ENCODE measurements at regions not wholly inside any gene's neighbourhood (a gene's known extent, or its start where the extent isn't known, plus 50 kb on each side); places are given as distances from the start of the nearest gene placed in this dataset.

DNA sequence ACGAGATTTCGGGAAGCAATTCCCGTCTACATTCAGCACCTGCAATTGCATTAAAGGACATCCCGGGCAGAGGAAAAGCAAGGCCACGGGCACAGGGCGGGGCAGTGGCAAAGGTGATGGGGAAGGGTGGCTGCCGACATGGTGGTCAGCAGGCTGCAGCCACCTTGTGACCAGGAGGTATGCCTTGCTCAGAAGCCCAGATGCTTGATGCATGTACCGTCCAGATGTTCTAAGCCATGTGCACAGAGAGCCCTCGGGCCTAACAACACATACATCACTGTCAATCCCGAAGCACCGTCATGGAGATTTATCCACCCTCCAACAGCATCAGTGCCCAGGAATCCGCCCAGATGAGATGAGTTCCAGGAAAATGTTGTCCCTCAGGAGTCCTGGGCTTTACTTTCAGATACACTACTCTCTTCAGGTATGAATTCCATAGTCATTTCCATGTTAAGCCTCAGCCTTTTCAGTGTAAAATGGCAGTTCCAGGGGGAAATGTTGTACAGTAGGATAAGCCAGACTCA lies 77.8 kb upstream of the FRMD1 start:
- CTCF ChIA-PET, result interaction anchor here (1.4 kb wide), 1 partner anchor 199 kb away, joined by 4 read pairs; no protein-coding TSS in a partner anchor
- no peaks in the 10 kb centered on the region for H3K9me3 Mint-ChIP-seq
- no peak overlapping the region for H3K27ac Mint-ChIP-seq
- H3K4me3 Mint-ChIP-seq, result no peak overlapping the region
- POLR2A ChIA-PET, result interaction anchor here (1.3 kb wide), 1 partner anchor 18 kb away, joined by 4 read pairs; no protein-coding TSS in a partner anchor
- H3K27me3 Mint-ChIP-seq (ENCODE audit: low read depth), result no peaks in the 10 kb centered on the region; the same call in 1 of the 2 replicates
- DNase-seq (ENCODE audit: low spot score) (no peak), ATAC-seq (no peak)
- TF ChIP-seq, protein P1, sequence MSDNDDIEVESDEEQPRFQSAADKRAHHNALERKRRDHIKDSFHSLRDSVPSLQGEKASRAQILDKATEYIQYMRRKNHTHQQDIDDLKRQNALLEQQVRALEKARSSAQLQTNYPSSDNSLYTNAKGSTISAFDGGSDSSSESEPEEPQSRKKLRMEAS (CRISPR knock-in tag; IDR thresholded peaks at IDR 0.05), result no peak
- TF ChIP-seq NFE2L1 (CRISPR knock-in tag; IDR thresholded peaks at IDR 0.05) (no peak), OVOL2 (CRISPR knock-in tag; IDR thresholded peaks at IDR 0.05; ENCODE audit: borderline replicate concordance) (no peak), ZNF232 (CRISPR knock-in tag; IDR thresholded peaks at IDR 0.05) (no peak), RELA (CRISPR knock-in tag; IDR thresholded peaks at IDR 0.05; ENCODE audit: borderline replicate concordance) (no peak)
- TF ChIP-seq, protein P2, sequence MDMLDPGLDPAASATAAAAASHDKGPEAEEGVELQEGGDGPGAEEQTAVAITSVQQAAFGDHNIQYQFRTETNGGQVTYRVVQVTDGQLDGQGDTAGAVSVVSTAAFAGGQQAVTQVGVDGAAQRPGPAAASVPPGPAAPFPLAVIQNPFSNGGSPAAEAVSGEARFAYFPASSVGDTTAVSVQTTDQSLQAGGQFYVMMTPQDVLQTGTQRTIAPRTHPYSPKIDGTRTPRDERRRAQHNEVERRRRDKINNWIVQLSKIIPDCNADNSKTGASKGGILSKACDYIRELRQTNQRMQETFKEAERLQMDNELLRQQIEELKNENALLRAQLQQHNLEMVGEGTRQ (CRISPR knock-in tag; IDR thresholded peaks at IDR 0.05), result no peak
- TF ChIP-seq, protein P3, sequence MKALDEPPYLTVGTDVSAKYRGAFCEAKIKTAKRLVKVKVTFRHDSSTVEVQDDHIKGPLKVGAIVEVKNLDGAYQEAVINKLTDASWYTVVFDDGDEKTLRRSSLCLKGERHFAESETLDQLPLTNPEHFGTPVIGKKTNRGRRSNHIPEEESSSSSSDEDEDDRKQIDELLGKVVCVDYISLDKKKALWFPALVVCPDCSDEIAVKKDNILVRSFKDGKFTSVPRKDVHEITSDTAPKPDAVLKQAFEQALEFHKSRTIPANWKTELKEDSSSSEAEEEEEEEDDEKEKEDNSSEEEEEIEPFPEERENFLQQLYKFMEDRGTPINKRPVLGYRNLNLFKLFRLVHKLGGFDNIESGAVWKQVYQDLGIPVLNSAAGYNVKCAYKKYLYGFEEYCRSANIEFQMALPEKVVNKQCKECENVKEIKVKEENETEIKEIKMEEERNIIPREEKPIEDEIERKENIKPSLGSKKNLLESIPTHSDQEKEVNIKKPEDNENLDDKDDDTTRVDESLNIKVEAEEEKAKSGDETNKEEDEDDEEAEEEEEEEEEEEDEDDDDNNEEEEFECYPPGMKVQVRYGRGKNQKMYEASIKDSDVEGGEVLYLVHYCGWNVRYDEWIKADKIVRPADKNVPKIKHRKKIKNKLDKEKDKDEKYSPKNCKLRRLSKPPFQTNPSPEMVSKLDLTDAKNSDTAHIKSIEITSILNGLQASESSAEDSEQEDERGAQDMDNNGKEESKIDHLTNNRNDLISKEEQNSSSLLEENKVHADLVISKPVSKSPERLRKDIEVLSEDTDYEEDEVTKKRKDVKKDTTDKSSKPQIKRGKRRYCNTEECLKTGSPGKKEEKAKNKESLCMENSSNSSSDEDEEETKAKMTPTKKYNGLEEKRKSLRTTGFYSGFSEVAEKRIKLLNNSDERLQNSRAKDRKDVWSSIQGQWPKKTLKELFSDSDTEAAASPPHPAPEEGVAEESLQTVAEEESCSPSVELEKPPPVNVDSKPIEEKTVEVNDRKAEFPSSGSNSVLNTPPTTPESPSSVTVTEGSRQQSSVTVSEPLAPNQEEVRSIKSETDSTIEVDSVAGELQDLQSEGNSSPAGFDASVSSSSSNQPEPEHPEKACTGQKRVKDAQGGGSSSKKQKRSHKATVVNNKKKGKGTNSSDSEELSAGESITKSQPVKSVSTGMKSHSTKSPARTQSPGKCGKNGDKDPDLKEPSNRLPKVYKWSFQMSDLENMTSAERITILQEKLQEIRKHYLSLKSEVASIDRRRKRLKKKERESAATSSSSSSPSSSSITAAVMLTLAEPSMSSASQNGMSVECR (CRISPR knock-in tag; IDR thresholded peaks at IDR 0.05; ENCODE audit: borderline replicate concordance), result no peak
- TF ChIP-seq, protein P4, sequence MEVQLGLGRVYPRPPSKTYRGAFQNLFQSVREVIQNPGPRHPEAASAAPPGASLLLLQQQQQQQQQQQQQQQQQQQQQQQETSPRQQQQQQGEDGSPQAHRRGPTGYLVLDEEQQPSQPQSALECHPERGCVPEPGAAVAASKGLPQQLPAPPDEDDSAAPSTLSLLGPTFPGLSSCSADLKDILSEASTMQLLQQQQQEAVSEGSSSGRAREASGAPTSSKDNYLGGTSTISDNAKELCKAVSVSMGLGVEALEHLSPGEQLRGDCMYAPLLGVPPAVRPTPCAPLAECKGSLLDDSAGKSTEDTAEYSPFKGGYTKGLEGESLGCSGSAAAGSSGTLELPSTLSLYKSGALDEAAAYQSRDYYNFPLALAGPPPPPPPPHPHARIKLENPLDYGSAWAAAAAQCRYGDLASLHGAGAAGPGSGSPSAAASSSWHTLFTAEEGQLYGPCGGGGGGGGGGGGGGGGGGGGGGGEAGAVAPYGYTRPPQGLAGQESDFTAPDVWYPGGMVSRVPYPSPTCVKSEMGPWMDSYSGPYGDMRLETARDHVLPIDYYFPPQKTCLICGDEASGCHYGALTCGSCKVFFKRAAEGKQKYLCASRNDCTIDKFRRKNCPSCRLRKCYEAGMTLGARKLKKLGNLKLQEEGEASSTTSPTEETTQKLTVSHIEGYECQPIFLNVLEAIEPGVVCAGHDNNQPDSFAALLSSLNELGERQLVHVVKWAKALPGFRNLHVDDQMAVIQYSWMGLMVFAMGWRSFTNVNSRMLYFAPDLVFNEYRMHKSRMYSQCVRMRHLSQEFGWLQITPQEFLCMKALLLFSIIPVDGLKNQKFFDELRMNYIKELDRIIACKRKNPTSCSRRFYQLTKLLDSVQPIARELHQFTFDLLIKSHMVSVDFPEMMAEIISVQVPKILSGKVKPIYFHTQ (CRISPR knock-in tag; IDR thresholded peaks at IDR 0.05), result no peak
- TF ChIP-seq, protein P5, sequence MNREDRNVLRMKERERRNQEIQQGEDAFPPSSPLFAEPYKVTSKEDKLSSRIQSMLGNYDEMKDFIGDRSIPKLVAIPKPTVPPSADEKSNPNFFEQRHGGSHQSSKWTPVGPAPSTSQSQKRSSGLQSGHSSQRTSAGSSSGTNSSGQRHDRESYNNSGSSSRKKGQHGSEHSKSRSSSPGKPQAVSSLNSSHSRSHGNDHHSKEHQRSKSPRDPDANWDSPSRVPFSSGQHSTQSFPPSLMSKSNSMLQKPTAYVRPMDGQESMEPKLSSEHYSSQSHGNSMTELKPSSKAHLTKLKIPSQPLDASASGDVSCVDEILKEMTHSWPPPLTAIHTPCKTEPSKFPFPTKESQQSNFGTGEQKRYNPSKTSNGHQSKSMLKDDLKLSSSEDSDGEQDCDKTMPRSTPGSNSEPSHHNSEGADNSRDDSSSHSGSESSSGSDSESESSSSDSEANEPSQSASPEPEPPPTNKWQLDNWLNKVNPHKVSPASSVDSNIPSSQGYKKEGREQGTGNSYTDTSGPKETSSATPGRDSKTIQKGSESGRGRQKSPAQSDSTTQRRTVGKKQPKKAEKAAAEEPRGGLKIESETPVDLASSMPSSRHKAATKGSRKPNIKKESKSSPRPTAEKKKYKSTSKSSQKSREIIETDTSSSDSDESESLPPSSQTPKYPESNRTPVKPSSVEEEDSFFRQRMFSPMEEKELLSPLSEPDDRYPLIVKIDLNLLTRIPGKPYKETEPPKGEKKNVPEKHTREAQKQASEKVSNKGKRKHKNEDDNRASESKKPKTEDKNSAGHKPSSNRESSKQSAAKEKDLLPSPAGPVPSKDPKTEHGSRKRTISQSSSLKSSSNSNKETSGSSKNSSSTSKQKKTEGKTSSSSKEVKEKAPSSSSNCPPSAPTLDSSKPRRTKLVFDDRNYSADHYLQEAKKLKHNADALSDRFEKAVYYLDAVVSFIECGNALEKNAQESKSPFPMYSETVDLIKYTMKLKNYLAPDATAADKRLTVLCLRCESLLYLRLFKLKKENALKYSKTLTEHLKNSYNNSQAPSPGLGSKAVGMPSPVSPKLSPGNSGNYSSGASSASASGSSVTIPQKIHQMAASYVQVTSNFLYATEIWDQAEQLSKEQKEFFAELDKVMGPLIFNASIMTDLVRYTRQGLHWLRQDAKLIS (CRISPR knock-in tag; IDR thresholded peaks at IDR 0.05; ENCODE audit: borderline replicate concordance), result no peak
- H3K4me1 Mint-ChIP-seq, result peaks cover 36% of the 10 kb centered on the region
- H3K36me3 Mint-ChIP-seq, result no peaks in the 10 kb centered on the region

DNA sequence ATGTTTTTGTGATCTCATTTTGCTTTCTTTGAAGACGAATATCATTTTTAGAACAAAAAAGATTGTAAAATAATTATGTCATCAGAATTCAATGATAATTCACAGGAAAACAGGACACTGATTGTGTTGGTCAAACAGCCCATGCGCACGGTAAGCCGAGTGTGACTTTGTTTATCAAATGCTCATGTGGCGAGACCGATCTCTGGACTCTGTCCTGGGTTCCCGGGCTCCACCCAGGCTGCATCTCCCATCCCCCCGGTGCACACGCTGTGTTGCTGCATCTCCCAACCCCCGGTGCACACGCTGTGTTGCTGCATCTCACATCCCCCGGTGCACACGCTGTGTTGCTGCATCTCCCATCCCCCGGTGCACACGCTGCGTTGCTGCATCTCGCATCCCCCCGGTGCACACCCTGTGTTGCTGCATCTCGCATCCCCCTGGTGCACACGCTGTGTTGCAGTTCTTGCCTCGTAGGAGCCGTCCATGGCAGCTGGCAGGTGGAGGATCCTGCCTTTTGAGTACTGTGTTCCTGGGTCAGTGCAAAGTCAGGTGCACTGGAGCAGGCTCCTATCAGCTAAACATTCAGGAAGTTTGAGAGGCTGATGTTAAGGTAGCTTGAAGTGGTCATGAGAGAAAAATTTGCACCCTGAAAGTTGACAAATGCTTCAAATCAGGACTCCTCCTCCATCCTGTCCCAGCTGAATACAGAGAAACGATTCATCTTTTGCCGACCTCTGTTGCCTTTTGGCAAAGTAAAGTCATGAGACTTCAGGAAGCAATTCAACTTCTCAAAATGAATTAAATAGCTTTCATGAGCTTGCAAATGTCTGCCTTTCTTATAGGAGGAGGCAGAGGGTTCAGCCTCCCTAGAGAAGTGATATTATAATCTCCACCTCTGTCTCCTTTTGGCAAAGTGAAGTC lies 77.1 kb upstream of the FRMD1 start:
- peaks cover 36% of the 10 kb centered on the region for H3K4me1 Mint-ChIP-seq
- no peak for ATAC-seq
- no peaks in the 10 kb centered on the region for H3K9me3 Mint-ChIP-seq
- H3K27me3 Mint-ChIP-seq (ENCODE audit: low read depth), result no peaks in the 10 kb centered on the region; the same call in 1 of the 2 replicates
- no peak overlapping the region for H3K4me3 Mint-ChIP-seq
- no peaks in the 10 kb centered on the region for H3K36me3 Mint-ChIP-seq
- no peak for DNase-seq (ENCODE audit: low spot score)
- no peak overlapping the region for H3K27ac Mint-ChIP-seq
- CTCF ChIA-PET, result no interaction called here
- POLR2A ChIA-PET, result no interaction called here
- TF ChIP-seq, protein P6, sequence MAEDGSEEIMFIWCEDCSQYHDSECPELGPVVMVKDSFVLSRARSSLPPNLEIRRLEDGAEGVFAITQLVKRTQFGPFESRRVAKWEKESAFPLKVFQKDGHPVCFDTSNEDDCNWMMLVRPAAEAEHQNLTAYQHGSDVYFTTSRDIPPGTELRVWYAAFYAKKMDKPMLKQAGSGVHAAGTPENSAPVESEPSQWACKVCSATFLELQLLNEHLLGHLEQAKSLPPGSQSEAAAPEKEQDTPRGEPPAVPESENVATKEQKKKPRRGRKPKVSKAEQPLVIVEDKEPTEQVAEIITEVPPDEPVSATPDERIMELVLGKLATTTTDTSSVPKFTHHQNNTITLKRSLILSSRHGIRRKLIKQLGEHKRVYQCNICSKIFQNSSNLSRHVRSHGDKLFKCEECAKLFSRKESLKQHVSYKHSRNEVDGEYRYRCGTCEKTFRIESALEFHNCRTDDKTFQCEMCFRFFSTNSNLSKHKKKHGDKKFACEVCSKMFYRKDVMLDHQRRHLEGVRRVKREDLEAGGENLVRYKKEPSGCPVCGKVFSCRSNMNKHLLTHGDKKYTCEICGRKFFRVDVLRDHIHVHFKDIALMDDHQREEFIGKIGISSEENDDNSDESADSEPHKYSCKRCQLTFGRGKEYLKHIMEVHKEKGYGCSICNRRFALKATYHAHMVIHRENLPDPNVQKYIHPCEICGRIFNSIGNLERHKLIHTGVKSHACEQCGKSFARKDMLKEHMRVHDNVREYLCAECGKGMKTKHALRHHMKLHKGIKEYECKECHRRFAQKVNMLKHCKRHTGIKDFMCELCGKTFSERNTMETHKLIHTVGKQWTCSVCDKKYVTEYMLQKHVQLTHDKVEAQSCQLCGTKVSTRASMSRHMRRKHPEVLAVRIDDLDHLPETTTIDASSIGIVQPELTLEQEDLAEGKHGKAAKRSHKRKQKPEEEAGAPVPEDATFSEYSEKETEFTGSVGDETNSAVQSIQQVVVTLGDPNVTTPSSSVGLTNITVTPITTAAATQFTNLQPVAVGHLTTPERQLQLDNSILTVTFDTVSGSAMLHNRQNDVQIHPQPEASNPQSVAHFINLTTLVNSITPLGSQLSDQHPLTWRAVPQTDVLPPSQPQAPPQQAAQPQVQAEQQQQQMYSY (CRISPR knock-in tag; IDR thresholded peaks at IDR 0.05), result no peak
- TF ChIP-seq, protein P7, sequence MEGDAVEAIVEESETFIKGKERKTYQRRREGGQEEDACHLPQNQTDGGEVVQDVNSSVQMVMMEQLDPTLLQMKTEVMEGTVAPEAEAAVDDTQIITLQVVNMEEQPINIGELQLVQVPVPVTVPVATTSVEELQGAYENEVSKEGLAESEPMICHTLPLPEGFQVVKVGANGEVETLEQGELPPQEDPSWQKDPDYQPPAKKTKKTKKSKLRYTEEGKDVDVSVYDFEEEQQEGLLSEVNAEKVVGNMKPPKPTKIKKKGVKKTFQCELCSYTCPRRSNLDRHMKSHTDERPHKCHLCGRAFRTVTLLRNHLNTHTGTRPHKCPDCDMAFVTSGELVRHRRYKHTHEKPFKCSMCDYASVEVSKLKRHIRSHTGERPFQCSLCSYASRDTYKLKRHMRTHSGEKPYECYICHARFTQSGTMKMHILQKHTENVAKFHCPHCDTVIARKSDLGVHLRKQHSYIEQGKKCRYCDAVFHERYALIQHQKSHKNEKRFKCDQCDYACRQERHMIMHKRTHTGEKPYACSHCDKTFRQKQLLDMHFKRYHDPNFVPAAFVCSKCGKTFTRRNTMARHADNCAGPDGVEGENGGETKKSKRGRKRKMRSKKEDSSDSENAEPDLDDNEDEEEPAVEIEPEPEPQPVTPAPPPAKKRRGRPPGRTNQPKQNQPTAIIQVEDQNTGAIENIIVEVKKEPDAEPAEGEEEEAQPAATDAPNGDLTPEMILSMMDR (IDR thresholded peaks at IDR 0.05), result no peak
- TF ChIP-seq NFE2L1 (CRISPR knock-in tag; IDR thresholded peaks at IDR 0.05) (no peak), ESRRA (CRISPR knock-in tag; IDR thresholded peaks at IDR 0.05; ENCODE audit: borderline replicate concordance) (no peak)
